ENCODE measurements at regions not wholly inside any gene's neighbourhood (a gene's known extent, or its start where the extent isn't known, plus 50 kb on each side); places are given as distances from the start of the nearest gene placed in this dataset.

DNA sequence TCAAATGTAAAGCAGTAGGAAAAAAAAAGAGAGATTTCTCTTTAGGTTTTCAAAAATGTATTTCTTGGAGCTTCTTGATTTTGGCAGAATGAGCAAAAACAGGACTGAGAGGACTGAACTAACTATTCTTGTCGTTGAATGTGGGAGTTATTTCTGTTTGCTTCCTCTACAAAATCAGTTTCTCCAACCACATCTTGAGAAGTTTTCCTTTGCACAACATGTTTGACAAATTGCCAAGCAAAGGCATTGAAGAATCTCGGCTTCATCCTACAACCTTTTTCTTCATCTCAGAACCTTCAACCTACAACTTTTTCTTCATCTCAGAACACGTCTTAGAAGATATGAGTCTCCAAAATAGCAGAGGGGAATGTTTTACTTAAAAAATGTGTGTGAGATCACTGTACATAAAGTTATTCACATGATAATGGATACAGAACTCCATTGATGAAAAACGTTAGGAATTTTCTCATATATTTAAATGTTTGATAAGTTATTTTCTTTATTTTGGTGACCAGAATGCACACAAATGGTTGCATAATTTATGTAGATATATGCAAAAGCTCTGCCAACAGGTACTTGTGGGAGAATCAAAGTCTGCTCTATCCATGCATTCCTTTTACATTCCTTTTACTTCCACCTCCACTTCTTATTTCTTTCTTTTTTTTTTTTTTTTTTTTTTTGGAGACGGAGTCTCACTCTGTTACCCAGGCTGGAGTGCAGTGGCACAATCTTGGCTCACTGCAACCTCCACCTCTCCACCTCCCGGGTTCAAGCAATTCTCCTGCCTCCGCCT lies 370.0 kb downstream of the KCNJ2 start:
- no peaks in the 10 kb centered on the region for H3K9me3 ChIP-seq (ENCODE audit: low read length)
- H3K27me3 ChIP-seq (ENCODE audit: insufficient read depth, low read length), result no peaks in the 10 kb centered on the region
- H3K4me3 ChIP-seq (ENCODE audit: low read length), result no peak overlapping the region
- H2AFZ ChIP-seq (ENCODE audit: low read depth, low read length), result no peak overlapping the region
- H3K36me3 ChIP-seq (ENCODE audit: insufficient read depth, low read length), result no peaks in the 10 kb centered on the region
- no peaks in the 10 kb centered on the region for H3K4me1 ChIP-seq (ENCODE audit: insufficient read depth, low read length)

DNA sequence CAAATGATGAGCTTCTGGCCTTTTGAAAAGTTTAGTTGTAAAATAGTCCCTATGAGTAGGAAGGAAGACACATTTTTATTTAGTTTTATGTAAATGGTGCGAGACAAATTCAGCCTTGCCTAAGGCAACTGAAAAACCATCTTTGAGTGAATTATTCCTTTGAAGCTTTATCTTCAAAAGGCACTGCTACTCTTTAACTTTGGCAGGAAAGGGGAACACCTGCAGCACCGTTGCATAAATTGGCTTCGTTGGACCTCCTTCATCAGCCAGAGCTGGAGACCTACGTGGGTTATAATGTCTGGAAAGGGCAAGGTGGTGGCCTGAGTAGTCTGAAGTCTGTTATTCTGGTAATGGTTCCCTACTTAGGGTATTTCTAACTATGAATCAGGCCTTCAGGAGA lies 373.5 kb downstream of the KCNJ2 start:
- Histone ChIP-seq H2AFZ (ENCODE audit: low read depth, low read length) (no peak overlapping the region), H3K9me3 (ENCODE audit: low read length) (no peaks in the 10 kb centered on the region), H3K4me1 (ENCODE audit: insufficient read depth, low read length) (no peaks in the 10 kb centered on the region), H3K4me3 (ENCODE audit: low read length) (no peak overlapping the region), H3K36me3 (ENCODE audit: insufficient read depth, low read length) (no peaks in the 10 kb centered on the region), H3K27me3 (ENCODE audit: insufficient read depth, low read length) (no peaks in the 10 kb centered on the region)

GRCh38 chr17:70544317-70544716 lies 375.0 kb downstream of the KCNJ2 start:
- H3K9me3 ChIP-seq (ENCODE audit: low read length), result no peaks in the 10 kb centered on the region
- no peak overlapping the region for H3K4me3 ChIP-seq (ENCODE audit: low read length)

DNA sequence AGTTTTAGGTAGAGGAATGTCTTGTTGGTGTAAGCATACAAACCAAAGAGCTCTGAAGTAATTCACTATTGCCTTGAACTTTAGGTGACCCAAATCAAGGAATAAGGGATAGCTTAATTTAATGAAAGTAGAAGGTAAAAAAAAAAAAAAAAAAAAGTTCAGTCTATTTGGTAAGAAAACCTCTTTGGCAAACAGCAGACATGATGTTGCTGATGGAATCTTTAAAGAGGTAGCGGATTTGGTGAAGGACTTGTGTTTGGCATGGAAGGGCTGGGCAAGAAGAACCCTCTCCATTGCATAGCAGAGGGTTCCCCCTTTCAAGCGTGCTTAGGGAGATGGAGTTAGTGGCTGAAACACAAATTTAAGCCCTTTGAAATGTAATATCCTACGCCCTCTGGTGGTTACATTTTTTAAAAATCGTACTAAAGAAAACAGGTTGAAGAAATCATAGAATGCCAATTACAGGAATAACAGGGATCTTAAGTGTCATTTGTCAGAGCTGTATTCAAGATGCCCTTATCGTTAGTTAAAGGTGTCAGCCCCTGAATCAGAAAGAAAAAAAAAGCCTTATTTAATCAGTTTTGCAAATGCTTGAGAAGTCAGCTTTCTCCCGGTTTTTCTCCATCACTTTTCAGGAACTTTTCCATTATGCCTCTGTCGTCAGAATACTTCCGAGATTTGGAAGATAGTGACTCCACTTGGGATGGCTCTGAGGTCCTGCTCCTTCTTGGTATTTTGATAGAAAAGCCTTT lies 383.1 kb downstream of the KCNJ2 start:
- peaks cover 5% of the 10 kb centered on the region for H3K4me1 ChIP-seq (ENCODE audit: insufficient read depth, low read length)
- no peak overlapping the region for H3K4me3 ChIP-seq (ENCODE audit: low read length)
- no peaks in the 10 kb centered on the region for H3K36me3 ChIP-seq (ENCODE audit: insufficient read depth, low read length)
- H3K27me3 ChIP-seq (ENCODE audit: insufficient read depth, low read length), result no peaks in the 10 kb centered on the region
- no peaks in the 10 kb centered on the region for H3K9me3 ChIP-seq (ENCODE audit: low read length)
- H2AFZ ChIP-seq (ENCODE audit: low read depth, low read length), result peak overlapping the region; percentile 47

More at GRCh38 chr17:70544317-70544716, 375.0 kb downstream of the KCNJ2 start:
- Histone ChIP-seq H3K27me3 (ENCODE audit: insufficient read depth, low read length) (no peaks in the 10 kb centered on the region), H3K4me1 (ENCODE audit: insufficient read depth, low read length) (no peaks in the 10 kb centered on the region), H3K36me3 (ENCODE audit: insufficient read depth, low read length) (no peaks in the 10 kb centered on the region), H2AFZ (ENCODE audit: low read depth, low read length) (no peak overlapping the region)

DNA sequence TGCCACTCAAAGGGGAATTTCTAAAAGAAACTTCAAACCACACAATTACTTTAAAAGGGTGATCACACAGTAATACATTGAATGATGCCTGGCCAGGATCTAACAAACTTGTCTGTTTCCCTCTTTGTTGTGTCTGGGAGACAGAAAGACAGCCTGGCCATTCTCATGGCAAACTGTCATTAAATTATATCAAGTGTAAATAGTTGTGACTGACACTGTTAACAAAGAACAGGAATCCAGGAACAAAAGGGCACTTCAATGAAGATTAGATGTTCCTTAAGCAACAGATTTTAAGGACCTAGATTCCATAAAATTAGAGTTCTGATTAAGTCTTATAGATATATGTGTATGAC lies 383.6 kb downstream of the KCNJ2 start:
- H3K4me1 ChIP-seq (ENCODE audit: insufficient read depth, low read length), result peaks cover 5% of the 10 kb centered on the region
- H3K9me3 ChIP-seq (ENCODE audit: low read length), result no peaks in the 10 kb centered on the region
- H3K36me3 ChIP-seq (ENCODE audit: insufficient read depth, low read length), result no peaks in the 10 kb centered on the region
- no peaks in the 10 kb centered on the region for H3K27me3 ChIP-seq (ENCODE audit: insufficient read depth, low read length)
- H3K4me3 ChIP-seq (ENCODE audit: low read length), result no peak overlapping the region
- peak overlapping the region; percentile 47 for H2AFZ ChIP-seq (ENCODE audit: low read depth, low read length)

- H3K27me3 ChIP-seq (ENCODE audit: insufficient read depth, low read length), result no peaks in the 10 kb centered on the region
- H3K9me3 ChIP-seq (ENCODE audit: low read length), result no peaks in the 10 kb centered on the region
- no peak overlapping the region for H2AFZ ChIP-seq (ENCODE audit: low read depth, low read length)
- H3K4me3 ChIP-seq (ENCODE audit: low read length), result no peak overlapping the region
- no peaks in the 10 kb centered on the region for H3K36me3 ChIP-seq (ENCODE audit: insufficient read depth, low read length)
- peaks cover 5% of the 10 kb centered on the region for H3K4me1 ChIP-seq (ENCODE audit: insufficient read depth, low read length)
Observed at GRCh38 chr17:70555723-70556122, 386.4 kb downstream of the KCNJ2 start.

DNA sequence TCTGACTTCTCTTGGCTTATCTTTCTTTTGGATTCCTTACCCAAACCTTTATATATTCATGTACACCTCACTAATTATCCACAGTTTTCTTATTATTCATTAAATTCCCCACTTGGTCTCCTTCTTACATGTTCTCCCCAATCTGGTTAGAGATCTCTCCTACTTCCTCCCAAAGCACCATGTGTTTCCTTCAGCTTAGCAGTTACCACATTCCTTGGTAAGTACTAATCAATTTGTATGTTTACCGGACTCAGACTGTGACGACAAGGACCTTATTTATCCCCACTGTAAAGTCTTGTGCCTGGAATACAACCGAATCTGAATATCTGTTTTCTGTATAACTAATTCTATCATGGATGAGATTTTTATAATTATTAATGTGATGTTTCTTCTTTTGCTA lies 389.5 kb downstream of the KCNJ2 start:
- Histone ChIP-seq H3K27me3 (ENCODE audit: insufficient read depth, low read length) (no peaks in the 10 kb centered on the region), H3K36me3 (ENCODE audit: insufficient read depth, low read length) (no peaks in the 10 kb centered on the region), H3K9me3 (ENCODE audit: low read length) (no peaks in the 10 kb centered on the region), H3K4me1 (ENCODE audit: insufficient read depth, low read length) (no peaks in the 10 kb centered on the region), H3K4me3 (ENCODE audit: low read length) (no peak overlapping the region), H2AFZ (ENCODE audit: low read depth, low read length) (no peak overlapping the region)

DNA sequence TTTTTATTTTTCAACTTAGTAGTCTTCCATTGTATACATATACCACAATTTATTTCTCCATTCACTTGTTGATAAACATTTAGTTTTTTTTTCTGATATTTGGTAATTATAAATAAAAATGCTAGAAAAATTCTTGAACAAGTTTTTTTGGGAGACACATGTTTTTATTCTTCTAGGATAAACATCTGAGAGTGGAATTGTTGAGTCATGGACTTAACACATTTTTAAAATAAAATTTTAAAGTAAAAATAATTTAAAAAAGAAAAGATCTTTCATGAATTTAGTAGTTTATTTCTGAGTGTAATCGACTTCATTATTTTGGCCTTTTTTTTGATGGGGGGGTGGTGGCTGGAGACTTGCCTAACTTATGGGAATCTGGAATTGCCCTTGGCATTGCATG lies 391.1 kb downstream of the KCNJ2 start:
- Histone ChIP-seq H2AFZ (ENCODE audit: low read depth, low read length) (no peak overlapping the region), H3K4me3 (ENCODE audit: low read length) (no peak overlapping the region), H3K36me3 (ENCODE audit: insufficient read depth, low read length) (no peaks in the 10 kb centered on the region), H3K27me3 (ENCODE audit: insufficient read depth, low read length) (no peaks in the 10 kb centered on the region), H3K9me3 (ENCODE audit: low read length) (no peaks in the 10 kb centered on the region), H3K4me1 (ENCODE audit: insufficient read depth, low read length) (no peaks in the 10 kb centered on the region)

DNA sequence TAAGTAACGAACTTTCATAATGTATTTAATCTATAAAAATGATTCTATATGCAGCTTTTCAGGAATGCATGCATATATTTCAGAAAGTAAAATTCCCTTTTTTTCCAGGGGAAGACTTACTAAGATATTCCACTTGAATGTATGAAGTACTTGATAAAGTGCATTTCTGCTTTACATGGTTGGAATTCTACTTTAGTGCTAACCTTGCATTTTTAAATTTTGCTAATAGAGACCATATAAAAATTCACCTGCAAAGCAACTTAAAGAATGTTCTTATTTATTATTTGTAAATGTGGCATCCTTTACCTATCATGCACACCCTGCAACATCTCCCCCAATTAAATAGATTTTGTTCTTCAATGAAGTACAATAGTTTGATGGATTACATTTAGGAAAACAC lies 392.8 kb downstream of the KCNJ2 start:
- H3K36me3 ChIP-seq (ENCODE audit: insufficient read depth, low read length), result no peaks in the 10 kb centered on the region
- H2AFZ ChIP-seq (ENCODE audit: low read depth, low read length), result no peak overlapping the region
- H3K4me3 ChIP-seq (ENCODE audit: low read length), result no peak overlapping the region
- H3K27me3 ChIP-seq (ENCODE audit: insufficient read depth, low read length), result no peaks in the 10 kb centered on the region
- H3K4me1 ChIP-seq (ENCODE audit: insufficient read depth, low read length), result no peaks in the 10 kb centered on the region
- H3K9me3 ChIP-seq (ENCODE audit: low read length), result no peaks in the 10 kb centered on the region

DNA sequence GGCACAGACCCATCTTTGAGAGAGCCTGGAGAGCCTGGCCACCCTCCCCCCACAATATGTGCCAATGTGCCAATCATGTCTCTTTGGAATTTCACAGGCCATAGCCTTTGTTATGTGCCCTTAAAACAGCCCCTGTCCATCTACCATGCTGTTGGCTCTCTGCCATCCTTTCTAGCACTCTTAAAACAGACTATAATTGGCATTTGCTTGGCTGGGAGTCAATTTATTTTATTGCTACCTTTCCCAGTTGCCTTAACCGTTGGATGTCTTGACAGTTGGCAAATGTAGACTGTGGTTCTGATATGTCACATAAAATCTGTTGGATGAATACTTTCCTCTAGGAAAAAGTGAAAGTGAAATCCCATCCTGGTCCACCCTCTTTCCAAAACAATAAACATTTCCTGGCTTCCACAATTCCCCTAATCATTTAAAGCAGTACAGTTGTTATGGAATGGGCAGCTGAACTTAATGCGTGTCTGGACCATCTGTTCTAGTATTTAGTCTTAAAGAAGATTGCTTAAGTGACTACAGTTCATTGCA lies 394.0 kb downstream of the KCNJ2 start:
- H3K4me1 ChIP-seq (ENCODE audit: insufficient read depth, low read length), result no peaks in the 10 kb centered on the region
- H3K36me3 ChIP-seq (ENCODE audit: insufficient read depth, low read length), result no peaks in the 10 kb centered on the region
- no peaks in the 10 kb centered on the region for H3K9me3 ChIP-seq (ENCODE audit: low read length)
- no peak overlapping the region for H3K4me3 ChIP-seq (ENCODE audit: low read length)
- no peaks in the 10 kb centered on the region for H3K27me3 ChIP-seq (ENCODE audit: insufficient read depth, low read length)
- no peak overlapping the region for H2AFZ ChIP-seq (ENCODE audit: low read depth, low read length)

DNA sequence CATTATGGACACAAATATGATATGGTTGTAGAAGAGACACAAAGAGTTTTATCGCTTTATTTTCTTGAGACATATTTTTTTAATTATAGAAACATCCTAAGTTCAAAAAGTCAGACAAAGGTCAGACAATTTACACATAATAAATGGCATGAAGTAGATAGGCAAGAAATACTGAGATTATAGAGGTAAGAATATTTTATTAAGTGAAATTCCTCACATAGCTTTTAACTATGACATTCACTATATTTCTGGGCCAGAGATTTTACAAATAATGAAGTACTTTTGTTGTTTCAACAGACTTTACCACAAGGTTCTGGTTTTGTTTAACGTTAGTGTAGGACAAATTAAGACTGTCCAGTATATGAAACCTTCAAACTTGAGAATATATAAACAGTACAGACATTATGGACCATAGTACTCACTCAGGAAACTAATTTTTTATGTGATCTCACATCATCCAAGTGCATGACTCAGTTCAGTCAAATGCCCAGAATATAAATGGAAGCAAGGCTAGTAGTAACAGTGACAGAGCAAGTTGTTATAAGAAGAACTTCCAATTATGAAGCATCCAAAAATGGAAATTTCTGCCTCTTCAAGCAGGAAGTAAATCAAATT lies 394.8 kb downstream of the KCNJ2 start:
- Histone ChIP-seq H3K27me3 (ENCODE audit: insufficient read depth, low read length) (no peaks in the 10 kb centered on the region), H3K4me3 (ENCODE audit: low read length) (no peak overlapping the region), H3K4me1 (ENCODE audit: insufficient read depth, low read length) (no peaks in the 10 kb centered on the region), H3K9me3 (ENCODE audit: low read length) (no peaks in the 10 kb centered on the region), H2AFZ (ENCODE audit: low read depth, low read length) (no peak overlapping the region), H3K36me3 (ENCODE audit: insufficient read depth, low read length) (no peaks in the 10 kb centered on the region)

DNA sequence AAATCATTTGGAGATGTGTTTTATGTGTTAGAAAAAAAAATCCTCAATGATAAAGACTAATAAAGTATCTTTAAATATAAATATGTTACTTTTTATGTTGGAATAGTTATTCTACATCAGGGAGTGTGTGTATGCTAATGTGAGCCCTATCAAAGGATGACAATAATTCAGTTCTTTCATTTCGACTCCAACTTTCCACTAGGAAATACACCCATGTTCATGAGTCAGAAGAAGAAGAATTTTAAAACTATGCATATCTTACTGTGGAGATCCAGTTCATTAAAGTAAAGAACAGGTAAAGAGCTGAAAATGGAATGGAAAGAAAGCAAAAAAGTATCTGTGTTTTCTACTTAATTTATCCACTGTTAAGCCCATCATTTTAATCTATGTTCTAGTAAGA lies 399.8 kb downstream of the KCNJ2 start:
- H3K27me3 ChIP-seq (ENCODE audit: insufficient read depth, low read length), result no peaks in the 10 kb centered on the region

GRCh38 chr17:70577456-70577855 lies 408.1 kb downstream of the KCNJ2 start:
- H3K4me3 ChIP-seq (ENCODE audit: low read length), result no peak overlapping the region
- no peaks in the 10 kb centered on the region for H3K27me3 ChIP-seq (ENCODE audit: insufficient read depth, low read length)
- no peaks in the 10 kb centered on the region for H3K36me3 ChIP-seq (ENCODE audit: insufficient read depth, low read length)
- H3K4me1 ChIP-seq (ENCODE audit: insufficient read depth, low read length), result no peaks in the 10 kb centered on the region
- no peaks in the 10 kb centered on the region for H3K9me3 ChIP-seq (ENCODE audit: low read length)
- no peak overlapping the region for H2AFZ ChIP-seq (ENCODE audit: low read depth, low read length)

More for the DNA sequence above, 399.8 kb downstream of the KCNJ2 start:
- H3K9me3 ChIP-seq (ENCODE audit: low read length), result no peaks in the 10 kb centered on the region
- H3K36me3 ChIP-seq (ENCODE audit: insufficient read depth, low read length), result no peaks in the 10 kb centered on the region
- no peak overlapping the region for H2AFZ ChIP-seq (ENCODE audit: low read depth, low read length)
- H3K4me3 ChIP-seq (ENCODE audit: low read length), result no peak overlapping the region
- no peaks in the 10 kb centered on the region for H3K4me1 ChIP-seq (ENCODE audit: insufficient read depth, low read length)
